ENCODE measurements at regions not wholly inside any gene's neighbourhood (a gene's known extent, or its start where the extent isn't known, plus 50 kb on each side); places are given as distances from the start of the nearest gene placed in this dataset.

DNA sequence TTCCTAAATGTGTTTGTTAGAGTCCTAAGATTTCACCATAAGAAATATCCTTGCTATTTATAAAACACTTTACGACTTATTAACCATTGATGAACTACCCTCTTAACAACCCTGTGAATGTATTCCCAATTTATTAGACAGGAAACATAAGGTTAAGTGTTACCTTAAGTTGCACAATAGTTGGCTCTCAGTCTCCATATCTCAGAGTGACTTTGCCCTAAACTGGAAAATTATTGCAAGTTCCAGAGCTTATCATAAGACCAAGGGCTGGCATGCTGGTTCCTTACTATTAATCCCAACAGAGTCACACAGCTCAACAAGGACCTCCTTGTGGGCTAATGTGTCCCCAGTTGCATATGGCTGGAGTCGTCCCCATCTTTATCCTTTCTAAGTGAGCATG, 165.8 kb downstream of the INSIG2 start:
- in situ Hi-C loops (cut with MboI; ENCODE audit: low sequenced_read_pairs): no loop called here

- in situ Hi-C loops (cut with MboI; ENCODE audit: low sequenced_read_pairs): no loop called here
These were observed 163.2 kb downstream of the INSIG2 start for GRCh38 chr2:118251427-118251826.

DNA sequence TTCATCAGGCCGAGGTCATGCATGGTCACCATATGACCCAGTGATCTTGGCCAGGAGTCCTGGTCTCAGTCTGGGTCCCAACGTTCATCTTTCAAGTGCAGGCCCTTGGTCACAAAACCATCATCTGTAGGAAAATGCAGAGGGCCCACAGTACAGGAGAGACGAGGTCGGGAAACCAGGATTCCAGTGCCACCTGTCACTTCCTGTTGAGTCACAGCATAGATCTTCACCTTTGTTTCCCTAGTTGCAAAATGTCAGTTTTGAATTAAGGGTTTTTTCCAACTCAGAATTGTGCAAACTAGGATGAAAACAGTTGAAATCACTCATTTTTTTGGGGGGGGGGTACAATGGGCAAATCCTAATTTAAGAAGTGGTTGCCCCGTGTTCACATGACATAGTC, 162.2 kb downstream of the INSIG2 start:
- in situ Hi-C loops (cut with MboI; ENCODE audit: low sequenced_read_pairs): no loop called here

- in situ Hi-C loops (cut with MboI; ENCODE audit: low sequenced_read_pairs): no loop called here
These were observed 161.7 kb downstream of the INSIG2 start for GRCh38 chr2:118250001-118250400.

DNA sequence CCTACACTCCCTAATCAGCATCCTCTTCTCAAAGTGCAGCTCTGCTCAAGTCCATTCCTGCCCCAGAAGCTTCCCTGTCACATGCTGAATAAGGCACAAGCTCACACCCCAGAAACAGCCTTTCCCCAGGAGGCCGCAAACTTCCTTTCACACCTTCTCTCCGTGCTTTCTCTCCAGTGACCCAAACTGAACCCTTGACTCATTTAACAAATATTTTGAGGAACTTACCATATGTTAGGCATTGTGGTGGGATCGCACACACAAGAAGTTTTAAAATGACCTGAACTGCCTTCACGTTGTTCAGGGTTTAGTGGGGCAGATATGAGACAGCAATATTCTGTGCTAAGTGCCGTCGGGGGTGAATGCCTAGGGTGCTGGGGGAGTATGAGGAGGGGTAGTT, 161.3 kb downstream of the INSIG2 start:
- in situ Hi-C loops (cut with MboI; ENCODE audit: low sequenced_read_pairs): no loop called here

DNA sequence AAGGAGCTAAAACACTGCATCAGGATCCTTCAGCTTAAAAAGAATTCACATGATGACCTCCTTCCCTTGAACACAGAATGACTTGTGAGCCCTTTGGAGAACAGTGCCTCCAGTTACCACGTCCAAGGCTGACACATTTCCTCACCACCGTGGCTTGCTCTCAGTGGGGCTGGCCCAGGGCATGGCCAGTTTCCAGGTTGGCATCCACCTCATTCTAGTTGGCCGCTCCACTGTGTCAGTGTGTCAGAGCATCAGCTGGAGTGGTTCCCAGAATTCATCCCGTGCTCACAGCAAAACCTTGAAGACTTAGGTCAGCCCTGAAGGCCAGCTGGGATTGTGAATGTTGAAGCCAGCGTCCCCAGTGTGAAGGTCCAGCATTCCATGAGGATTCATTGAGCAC, 158.5 kb downstream of the INSIG2 start:
- in situ Hi-C loops (cut with MboI; ENCODE audit: low sequenced_read_pairs): no loop called here

DNA sequence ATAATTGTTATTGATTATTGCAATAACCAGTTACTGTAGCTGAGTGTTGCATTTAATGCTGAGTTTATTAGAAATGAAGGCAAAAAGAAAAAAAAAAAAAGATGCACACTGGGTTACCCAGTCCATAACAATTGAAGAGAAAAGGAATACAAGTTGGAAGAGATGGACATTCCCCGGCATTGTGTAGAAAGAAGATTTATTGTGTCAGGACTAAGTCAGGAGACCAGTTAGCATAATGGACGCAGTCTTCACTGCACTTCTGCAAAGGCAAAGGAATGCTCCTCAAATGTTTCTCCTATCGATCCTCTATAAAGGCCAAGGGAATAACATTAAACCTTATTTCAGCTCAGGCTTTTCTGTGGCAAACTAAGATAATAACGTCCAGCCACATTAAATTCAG, 157.8 kb downstream of the INSIG2 start:
- in situ Hi-C loops (cut with MboI; ENCODE audit: low sequenced_read_pairs): no loop called here

DNA sequence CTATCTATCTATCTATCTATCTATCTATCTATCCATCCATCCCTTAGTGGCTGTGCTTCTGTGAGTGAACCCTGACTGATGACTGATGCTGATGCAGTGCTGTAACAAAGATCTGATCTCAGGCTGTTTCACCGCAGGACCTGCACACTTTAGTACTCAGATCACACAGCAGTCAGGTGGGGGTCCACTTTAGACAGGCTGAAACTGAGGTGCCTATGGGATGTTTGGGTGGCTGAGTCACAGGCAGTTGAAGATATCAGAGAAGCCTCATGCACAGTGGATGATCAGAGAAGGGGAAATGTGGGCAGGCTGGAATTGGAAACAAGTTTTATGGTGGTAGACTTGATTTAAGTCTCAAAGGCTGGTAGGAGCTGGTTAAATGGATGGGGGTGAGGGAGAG, 156.4 kb downstream of the INSIG2 start:
- in situ Hi-C loops (cut with MboI; ENCODE audit: low sequenced_read_pairs): no loop called here

DNA sequence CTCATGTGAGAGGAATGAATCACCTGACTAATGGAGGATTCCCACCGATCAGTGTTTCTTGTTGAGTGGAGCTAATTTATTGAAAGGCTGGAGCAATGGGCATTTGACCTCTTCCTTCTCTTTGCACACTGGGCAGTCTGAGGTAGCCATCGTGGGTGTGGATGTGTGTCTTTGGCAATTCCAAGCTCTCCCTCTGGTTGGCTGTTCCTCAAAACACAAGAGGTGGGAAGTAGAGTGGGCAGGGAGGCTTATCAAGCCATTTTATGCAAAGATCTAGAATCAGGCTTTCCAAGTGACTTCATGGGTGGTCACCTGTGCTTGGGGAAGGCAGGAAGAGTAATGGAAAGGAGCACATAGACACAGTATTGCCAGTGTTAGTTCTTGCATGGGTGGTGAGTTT, 154.8 kb downstream of the INSIG2 start:
- in situ Hi-C loops (cut with MboI; ENCODE audit: low sequenced_read_pairs): no loop called here

GRCh38 chr2:118242216-118242615, 153.9 kb downstream of the INSIG2 start:
- in situ Hi-C loops (cut with MboI; ENCODE audit: low sequenced_read_pairs): no loop called here

- in situ Hi-C loops (cut with MboI; ENCODE audit: low sequenced_read_pairs): no loop called here
These were observed 152.9 kb downstream of the INSIG2 start for GRCh38 chr2:118241128-118241527.

- in situ Hi-C loops (cut with MboI; ENCODE audit: low sequenced_read_pairs): no loop called here
These were observed 152.0 kb downstream of the INSIG2 start for GRCh38 chr2:118240276-118240675.

DNA sequence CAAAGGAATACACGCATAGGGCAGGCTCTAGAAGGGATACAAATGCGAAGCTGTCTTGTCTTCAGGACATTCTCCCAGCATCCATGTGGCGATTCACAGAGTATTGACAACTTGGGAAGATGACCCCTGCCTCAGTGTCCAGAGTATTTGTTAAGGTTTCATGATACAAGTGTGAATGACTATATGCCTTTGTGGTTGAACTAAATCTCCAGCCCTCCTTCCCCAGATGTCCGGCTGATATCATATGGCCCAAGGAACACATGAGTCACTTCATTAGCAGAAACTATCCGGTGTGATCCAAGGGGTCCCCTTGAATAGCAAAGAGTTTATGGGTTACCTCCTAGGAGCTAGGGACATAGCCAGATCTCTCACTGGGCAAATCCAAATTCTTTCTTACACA, 151.0 kb downstream of the INSIG2 start:
- in situ Hi-C loops (cut with MboI; ENCODE audit: low sequenced_read_pairs): no loop called here

DNA sequence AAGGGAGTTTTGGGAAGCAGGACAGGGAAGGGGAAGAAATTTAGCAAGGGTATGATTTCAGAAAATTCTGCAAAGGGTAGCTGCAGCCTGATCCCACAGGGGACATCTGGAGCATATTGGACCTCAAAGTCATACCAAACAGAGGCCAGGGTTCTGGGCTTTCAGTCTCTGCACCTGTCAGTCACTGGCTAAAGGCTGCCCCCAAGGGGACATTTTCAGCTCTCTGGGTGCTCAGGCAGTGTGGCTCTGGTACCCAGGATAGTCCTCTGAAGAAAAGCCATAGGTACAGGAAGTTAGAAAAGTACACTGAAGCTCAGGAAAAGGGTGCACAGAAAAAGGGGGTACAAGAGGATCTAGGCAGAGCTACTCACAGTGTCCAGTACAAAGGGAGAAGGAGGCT, 149.2 kb downstream of the INSIG2 start:
- in situ Hi-C loops (cut with MboI; ENCODE audit: low sequenced_read_pairs): no loop called here

DNA sequence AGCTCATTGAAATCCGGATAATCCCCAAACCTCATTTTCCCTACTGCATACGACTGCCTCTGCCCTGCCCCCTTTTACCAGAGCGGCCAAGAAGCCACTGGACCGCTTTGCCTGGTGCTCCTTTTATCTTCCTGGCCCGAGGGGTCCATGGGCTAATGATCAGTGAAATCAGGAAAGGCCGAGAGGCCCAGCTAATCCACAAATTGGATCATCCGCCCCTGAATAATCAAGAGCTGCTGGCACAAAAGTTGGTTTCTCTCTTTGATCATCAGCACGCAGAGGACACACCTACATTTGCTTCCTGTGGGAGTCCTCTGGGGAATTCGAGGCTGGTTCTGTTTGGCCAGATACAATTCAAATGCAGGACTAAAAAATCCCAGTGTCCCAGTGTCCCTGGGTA, 144.5 kb downstream of the INSIG2 start:
- in situ Hi-C loops (cut with MboI; ENCODE audit: low sequenced_read_pairs): no loop called here

DNA sequence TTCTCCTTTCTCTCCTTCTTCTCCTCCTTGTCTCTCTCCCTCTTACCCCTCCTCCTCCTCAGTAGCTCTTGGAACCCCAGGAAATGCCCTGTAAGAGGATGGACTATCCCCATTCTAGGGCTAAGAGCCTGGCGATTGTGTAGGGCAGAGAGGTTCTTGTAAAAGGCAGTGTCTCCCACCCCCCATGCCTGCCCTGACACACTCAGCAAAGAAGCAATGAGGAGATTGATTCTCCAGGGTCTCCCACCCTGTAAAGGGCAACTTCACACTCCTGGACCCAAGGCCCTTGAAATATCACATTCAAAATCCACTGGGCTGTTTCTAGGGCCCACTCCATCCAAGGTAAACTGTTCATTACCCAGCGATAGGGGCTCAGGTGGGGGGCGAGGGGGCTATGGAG, 144.1 kb downstream of the INSIG2 start:
- in situ Hi-C loops (cut with MboI; ENCODE audit: low sequenced_read_pairs): no loop called here

- in situ Hi-C loops (cut with MboI; ENCODE audit: low sequenced_read_pairs): no loop called here
These were observed 143.5 kb downstream of the INSIG2 start for GRCh38 chr2:118231759-118232158.

- in situ Hi-C loops (cut with MboI; ENCODE audit: low sequenced_read_pairs): no loop called here
These were observed 139.6 kb downstream of the INSIG2 start for GRCh38 chr2:118227698-118228508.

DNA sequence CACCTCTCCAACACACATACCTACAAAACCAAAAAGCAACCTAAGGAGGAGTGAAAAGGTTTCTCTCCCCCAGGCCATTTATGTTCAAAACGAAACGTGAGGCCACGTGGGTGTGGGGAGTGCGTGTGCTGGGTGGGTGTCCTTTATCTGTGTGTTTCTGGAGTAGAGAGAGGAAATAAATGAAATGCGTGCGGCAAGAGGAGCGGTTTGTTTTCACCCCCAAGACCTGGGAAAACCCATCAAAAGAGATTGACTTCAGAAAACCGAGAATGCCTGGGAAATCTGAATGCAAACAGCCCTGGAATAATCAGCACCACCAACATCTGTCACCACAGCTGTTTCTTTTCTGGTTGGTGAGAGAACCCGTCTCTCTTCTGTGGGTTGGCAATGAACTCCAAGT, 137.4 kb downstream of the INSIG2 start:
- in situ Hi-C loops (cut with MboI; ENCODE audit: low sequenced_read_pairs): no loop called here

DNA sequence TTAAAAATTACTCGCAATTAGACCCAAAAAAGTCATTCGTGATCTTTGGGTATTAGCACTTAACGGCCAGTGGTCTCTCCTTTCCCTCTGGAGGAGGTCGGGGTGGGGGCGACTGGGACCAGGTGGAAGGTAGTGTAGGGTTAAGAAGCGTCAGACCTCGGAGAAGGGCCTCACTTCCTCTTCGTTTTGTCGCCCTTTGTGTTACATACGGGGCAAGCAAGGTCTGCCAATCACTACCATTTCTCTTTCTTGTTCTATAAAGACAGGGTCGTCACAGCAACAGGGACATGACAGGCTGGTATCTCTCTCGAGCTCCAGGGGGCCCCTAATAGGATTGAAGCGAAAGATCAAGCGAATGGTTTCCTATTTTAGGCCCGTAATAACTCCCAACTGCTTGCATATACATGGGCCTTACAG, 136.6 kb downstream of the INSIG2 start:
- in situ Hi-C loops (cut with MboI; ENCODE audit: low sequenced_read_pairs): loop anchor here (25.0 kb wide), 1 partner anchor 637 kb away; no protein-coding TSS in a partner anchor

DNA sequence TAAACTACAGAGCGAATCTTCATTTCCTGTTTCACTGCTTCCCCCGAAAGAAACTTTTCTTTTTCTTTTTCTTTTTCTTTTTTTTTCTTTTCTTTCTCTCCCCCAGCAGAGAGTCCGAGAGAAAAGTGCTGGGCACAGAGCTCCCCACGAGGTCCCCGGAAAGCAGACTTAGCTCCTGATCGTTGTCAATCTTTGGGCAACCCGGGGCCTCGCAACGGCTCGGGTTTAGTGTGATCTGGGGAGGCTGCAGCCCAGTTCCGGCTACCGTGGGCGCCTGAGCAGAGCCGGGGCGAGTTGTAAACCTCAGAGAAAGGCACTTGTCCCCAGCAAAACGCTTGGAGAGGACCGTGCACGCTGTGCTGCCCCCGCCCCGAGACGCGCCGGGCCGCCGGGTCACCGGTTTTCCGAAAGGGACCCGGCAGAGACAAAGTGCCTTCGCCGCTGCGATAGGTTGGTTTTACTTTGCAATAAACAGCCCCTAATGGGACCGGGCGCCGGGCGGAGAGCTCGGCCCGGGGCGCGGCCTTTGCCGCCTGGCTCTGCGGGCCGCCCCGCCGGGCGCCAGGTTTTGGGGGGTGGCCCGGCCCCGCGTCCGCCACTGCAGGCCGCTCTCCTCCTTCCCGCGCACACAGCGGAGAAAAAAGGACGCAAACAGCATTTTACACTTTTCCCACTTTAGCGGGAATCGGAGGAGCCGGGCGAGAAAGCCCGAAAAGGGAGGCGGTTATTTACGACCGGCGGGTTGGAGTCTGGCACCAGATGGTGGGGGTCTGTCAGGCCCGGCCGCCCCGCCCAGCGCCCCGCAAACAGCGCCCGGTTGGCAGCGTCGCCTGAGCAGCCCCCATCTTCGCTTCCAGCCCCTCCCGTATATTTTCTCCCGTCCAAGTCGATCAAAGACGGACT, 136.0 kb downstream of the INSIG2 start:
- in situ Hi-C loops (cut with MboI; ENCODE audit: low sequenced_read_pairs): loop anchor here (25.0 kb wide), 1 partner anchor 638 kb away; no protein-coding TSS in a partner anchor

GRCh38 chr2:118223511-118223991, 135.3 kb downstream of the INSIG2 start:
- in situ Hi-C loops (cut with MboI; ENCODE audit: low sequenced_read_pairs): loop anchor here (25.0 kb wide), 1 partner anchor 639 kb away; no protein-coding TSS in a partner anchor

All from HL-60/S4 (cell line).